ENCODE measurements at regions not wholly inside any gene's neighbourhood (a gene's known extent, or its start where the extent isn't known, plus 50 kb on each side); places are given as distances from the start of the nearest gene placed in this dataset.

GRCh38 chr16:85422632-85423550, 190.2 kb upstream of the GSE1 start (continued):
- TF ChIP-seq THAP9 (CRISPR knock-in tag; IDR thresholded peaks at IDR 0.05; ENCODE audit: borderline replicate concordance) (peak; percentile 80), ZNF790 (CRISPR knock-in tag; IDR thresholded peaks at IDR 0.05; ENCODE audit: borderline replicate concordance) (no peak), TCF7 (IDR thresholded peaks at IDR 0.05; ENCODE audit: low read depth) (peak; percentile 78), HOMEZ (CRISPR knock-in tag; IDR thresholded peaks at IDR 0.05; ENCODE audit: low read depth) (0 out of 2 replicates have a peak, but pooled peaks have one; percentile 28), RBM39 (IDR thresholded peaks at IDR 0.05; ENCODE audit: low read depth, low read length, poor library complexity, severe bottlenecking) (no peak), CCAR2 (optimal IDR thresholded peaks at IDR 0.05; ENCODE audit: low read depth, low read length) (peak; percentile 44), CREBL2 (CRISPR knock-in tag; IDR thresholded peaks at IDR 0.05; ENCODE audit: borderline replicate concordance) (no peak), MBD4 (IDR thresholded peaks at IDR 0.05; ENCODE audit: borderline replicate concordance, low read length) (no peak), ARID4A (CRISPR knock-in tag; IDR thresholded peaks at IDR 0.05; ENCODE audit: borderline replicate concordance) (peak; percentile 80; the same call in 1 of the 2 replicates), ZNF136 (CRISPR knock-in tag; IDR thresholded peaks at IDR 0.05; ENCODE audit: low read depth) (no peak), ZFP91 (CRISPR knock-in tag; IDR thresholded peaks at IDR 0.05; ENCODE audit: borderline replicate concordance) (peak; percentile 85; the same call in 1 of the 2 replicates), ZNF652 (CRISPR knock-in tag; IDR thresholded peaks at IDR 0.05; ENCODE audit: borderline replicate concordance, low read depth) (0 out of 2 replicates have a peak, but pooled peaks have one; percentile 19), TSC22D2 (CRISPR knock-in tag; IDR thresholded peaks at IDR 0.05; ENCODE audit: borderline replicate concordance) (no peak; the same call in 1 of the 2 replicates), TBL1XR1 (IDR thresholded peaks at IDR 0.05; ENCODE audit: borderline replicate concordance, low read length, partially characterized antibody) (no peak), ZNF891 (CRISPR knock-in tag; IDR thresholded peaks at IDR 0.05) (0 out of 2 replicates have a peak, but pooled peaks have one; percentile 23)
